Memory B cell (primary cell): ENCODE measurements at regions not wholly inside any gene's neighbourhood (a gene's known extent, or its start where the extent isn't known, plus 50 kb on each side); places are given as distances from the start of the nearest gene placed in this dataset.

Experiments used
- ATAC-seq: fragments of 150-1000 bp; cut with Tn5 transposase; 2 replicates; pipeline ENCODE4 v1.10.0; 2021; ENCODE audit warnings: low read depth, mild to moderate bottlenecking, moderate library complexity
- DNase-seq, 2 donors: peaks; one replicate each; pipeline ENCODE4 v3.0.0; 2022; ENCODE audit warnings: low spot score in 2 of 2
- H3K27ac Mint-ChIP-seq: one replicate; pipeline ENCODE4 v1.8.0; 2022; ENCODE audit warnings: mild to moderate bottlenecking, moderate library complexity, mixed read lengths
- H3K27me3 Mint-ChIP-seq: one replicate; pipeline ENCODE4 v1.8.0; 2022; ENCODE audit warnings: mixed read lengths
- H3K36me3 Mint-ChIP-seq: one replicate; pipeline ENCODE4 v1.8.0; 2022; ENCODE audit warnings: mild to moderate bottlenecking, mixed read lengths
- H3K4me1 Mint-ChIP-seq: one replicate; pipeline ENCODE4 v1.8.0; 2022; ENCODE audit warnings: mixed read lengths
- H3K4me3 Mint-ChIP-seq: one replicate; pipeline ENCODE4 v1.8.0; 2022; ENCODE audit warnings: mild to moderate bottlenecking, moderate library complexity, mixed read lengths
- H3K9me3 Mint-ChIP-seq: one replicate; pipeline ENCODE4 v1.8.0; 2022; ENCODE audit warnings: mixed read lengths

DNA sequence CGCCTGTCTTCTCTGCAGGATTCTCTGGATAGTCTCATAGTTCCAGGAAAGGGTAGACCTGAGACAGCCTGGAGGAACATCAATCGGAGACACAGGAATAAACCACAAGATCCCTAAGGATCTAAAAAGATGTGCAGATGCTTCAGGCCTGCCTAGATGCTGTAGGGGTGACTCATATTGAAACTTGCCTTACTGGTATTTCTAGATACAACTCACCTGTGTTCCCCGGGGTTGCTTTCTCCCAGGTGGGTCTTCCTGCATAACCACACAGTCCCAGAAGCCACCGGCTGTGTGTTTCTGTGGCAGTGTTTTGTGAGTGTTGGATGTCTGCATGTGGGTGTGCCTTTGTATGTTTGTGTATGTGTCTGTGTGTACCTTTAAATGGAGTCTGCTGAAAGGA is 719.0 kb upstream of the TSPY4 start:
- H3K4me1 Mint-ChIP-seq = no peaks in the 10 kb centered on the region
- no peak overlapping the region for H3K4me3 Mint-ChIP-seq
- DNase-seq = no peak
- no peaks in the 10 kb centered on the region for H3K9me3 Mint-ChIP-seq
- H3K27me3 Mint-ChIP-seq = peaks cover 2% of the 10 kb centered on the region
- no peak for ATAC-seq
- H3K27ac Mint-ChIP-seq = no peak overlapping the region
- H3K36me3 Mint-ChIP-seq = no peaks in the 10 kb centered on the region

DNA sequence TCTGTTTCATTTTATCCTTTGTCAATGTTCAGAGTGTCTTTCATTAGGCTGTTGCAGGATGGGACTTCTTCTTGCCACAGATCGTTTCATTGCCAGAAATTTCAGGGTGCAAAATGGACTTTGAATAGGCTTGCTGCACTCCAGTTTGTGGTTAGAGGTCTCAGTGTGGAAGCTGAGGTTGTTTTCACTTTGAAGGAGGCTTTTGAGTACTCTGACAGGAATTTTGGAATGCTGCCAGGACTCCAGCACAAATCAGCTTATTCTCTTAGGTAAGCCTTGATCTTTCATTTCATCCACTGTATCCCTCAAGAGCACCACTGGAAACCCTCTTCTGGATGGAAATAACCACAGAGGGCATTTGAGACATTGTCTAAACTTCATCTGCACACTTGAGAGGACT is 715.1 kb upstream of the TSPY4 start:
- ATAC-seq (no peak), DNase-seq (no peak)
- no peaks in the 10 kb centered on the region for H3K9me3 Mint-ChIP-seq
- no peak overlapping the region for H3K27ac Mint-ChIP-seq
- H3K4me1 Mint-ChIP-seq = peaks cover 2% of the 10 kb centered on the region
- H3K27me3 Mint-ChIP-seq = no peaks in the 10 kb centered on the region
- H3K36me3 Mint-ChIP-seq = no peaks in the 10 kb centered on the region
- no peak overlapping the region for H3K4me3 Mint-ChIP-seq

DNA sequence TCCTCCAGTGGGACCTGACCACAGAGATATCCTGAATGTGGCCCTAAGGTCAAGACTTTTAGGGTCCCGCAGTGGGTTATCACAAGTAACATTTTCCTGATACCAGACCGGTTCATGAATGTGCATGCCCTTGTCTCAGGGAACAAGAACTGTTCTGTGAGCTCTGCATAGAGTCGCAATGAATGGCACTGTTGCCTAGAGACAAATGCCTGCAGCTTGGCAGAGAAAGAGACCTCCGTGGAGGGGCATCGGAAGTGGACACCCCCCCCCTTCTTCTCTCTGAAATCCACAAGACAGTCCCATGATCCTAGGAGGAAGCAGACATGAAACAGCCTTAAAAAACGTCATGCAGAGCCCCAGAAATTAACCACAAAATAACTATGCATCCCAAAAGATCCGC is 714.4 kb upstream of the TSPY4 start:
- peaks cover 2% of the 10 kb centered on the region for H3K4me1 Mint-ChIP-seq
- no peak for ATAC-seq
- no peak for DNase-seq
- H3K36me3 Mint-ChIP-seq = no peaks in the 10 kb centered on the region
- peaks cover 1% of the 10 kb centered on the region for H3K27me3 Mint-ChIP-seq
- H3K9me3 Mint-ChIP-seq = no peaks in the 10 kb centered on the region
- H3K4me3 Mint-ChIP-seq = no peak overlapping the region
- H3K27ac Mint-ChIP-seq = no peak overlapping the region

DNA sequence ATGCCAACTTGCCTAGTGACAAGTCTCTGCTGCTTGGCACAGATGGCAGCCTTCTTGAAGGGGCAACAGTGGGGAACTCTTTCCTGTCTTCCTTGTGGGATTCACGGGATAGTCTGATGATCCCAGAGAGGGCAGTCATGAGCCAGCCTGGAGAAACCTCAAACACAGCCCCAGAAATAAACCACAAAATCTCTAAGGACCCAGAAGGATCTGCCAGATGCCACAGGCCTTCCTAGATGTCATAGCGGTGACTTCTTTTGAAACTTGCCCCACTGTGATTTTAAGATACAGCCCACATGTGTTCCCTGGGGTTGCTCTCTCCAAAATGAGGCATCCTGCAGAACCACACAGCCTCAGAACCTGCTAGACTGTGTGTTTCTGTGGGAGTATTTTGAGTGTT is 707.6 kb upstream of the TSPY4 start:
- Mint-ChIP-seq H3K4me1 (peaks cover 9% of the 10 kb centered on the region), H3K4me3 (no peak overlapping the region)

DNA sequence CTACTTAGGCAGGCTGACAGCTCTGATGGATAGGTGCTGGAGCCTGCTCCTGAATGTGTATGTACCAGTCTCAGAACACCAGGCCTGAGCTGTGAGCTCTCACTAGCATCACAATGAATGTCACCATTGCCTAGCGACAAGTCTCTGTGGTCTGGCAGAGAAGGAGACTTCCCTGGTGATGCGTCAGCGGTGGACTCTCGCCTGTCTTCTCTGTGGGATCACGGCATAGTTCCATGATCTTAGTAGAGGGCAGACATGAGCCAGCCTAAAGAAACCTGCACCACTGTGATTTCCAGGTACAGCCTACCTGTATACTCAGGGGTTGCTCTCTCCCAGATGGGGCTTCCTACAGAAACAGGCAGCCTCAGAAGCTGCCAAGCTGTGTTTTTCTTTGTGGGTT is 699.2 kb upstream of the TSPY4 start:
- H3K27ac Mint-ChIP-seq = no peak overlapping the region
- peaks cover 6% of the 10 kb centered on the region for H3K9me3 Mint-ChIP-seq
- H3K4me1 Mint-ChIP-seq = peaks cover 6% of the 10 kb centered on the region
- H3K36me3 Mint-ChIP-seq = peaks cover 4% of the 10 kb centered on the region
- no peaks in the 10 kb centered on the region for H3K27me3 Mint-ChIP-seq
- H3K4me3 Mint-ChIP-seq = no peak overlapping the region
- ATAC-seq = no peak
- no peak for DNase-seq

More for the DNA sequence above, 707.6 kb upstream of the TSPY4 start:
- Mint-ChIP-seq H3K27me3 (peaks cover 1% of the 10 kb centered on the region), H3K27ac (no peak overlapping the region), H3K9me3 (peaks cover 6% of the 10 kb centered on the region), H3K36me3 (peaks cover 4% of the 10 kb centered on the region)
- DNase-seq (no peak), ATAC-seq (no peak)

DNA sequence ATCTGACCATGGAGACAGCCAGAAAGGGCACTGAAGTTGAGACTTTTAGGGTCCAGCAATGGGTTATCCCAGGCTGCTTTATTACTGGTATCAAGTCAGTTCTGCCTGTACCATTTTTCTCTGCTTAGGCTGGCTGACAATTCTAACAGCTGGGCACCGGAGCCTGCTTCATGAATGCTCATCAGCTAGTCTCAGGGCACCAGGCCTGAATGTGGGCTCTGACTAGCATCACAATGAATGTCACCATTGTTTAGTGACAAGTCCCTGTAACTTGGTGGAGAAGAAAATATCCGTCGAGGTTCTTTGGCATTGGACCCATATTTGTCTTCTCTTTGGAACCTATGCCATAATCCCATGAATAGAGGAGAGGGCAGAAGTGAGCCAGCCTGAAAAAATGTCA is 692.3 kb upstream of the TSPY4 start:
- no peaks in the 10 kb centered on the region for H3K36me3 Mint-ChIP-seq
- ATAC-seq (no peak), DNase-seq (no peak)
- no peak overlapping the region for H3K27ac Mint-ChIP-seq
- H3K27me3 Mint-ChIP-seq = no peaks in the 10 kb centered on the region
- H3K4me3 Mint-ChIP-seq = no peak overlapping the region
- no peaks in the 10 kb centered on the region for H3K4me1 Mint-ChIP-seq
- H3K9me3 Mint-ChIP-seq = no peaks in the 10 kb centered on the region

DNA sequence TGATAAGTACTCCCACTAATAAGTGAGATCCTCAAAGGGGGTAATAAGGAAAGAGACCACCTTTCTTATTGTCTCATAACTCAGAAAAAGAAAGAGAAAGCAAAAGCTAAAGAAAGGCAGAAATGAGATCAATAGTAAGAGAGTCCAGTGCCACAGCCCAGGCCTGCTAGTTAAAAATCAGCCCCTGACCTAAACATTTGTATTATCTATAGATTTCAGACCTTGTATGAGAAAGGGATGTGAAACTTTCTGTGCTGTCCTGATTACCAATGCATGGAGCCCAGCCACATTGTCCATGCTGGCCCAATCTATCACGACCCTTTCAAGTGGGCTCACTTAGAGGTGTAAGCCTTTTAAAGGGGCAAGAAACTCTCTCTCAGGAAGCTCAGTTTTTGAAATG is 684.8 kb upstream of the TSPY4 start:
- ATAC-seq (no peak), DNase-seq (no peak)
- no peaks in the 10 kb centered on the region for H3K36me3 Mint-ChIP-seq
- no peaks in the 10 kb centered on the region for H3K4me1 Mint-ChIP-seq
- H3K4me3 Mint-ChIP-seq = no peak overlapping the region
- H3K27ac Mint-ChIP-seq = no peak overlapping the region
- peaks cover 2% of the 10 kb centered on the region for H3K9me3 Mint-ChIP-seq
- no peaks in the 10 kb centered on the region for H3K27me3 Mint-ChIP-seq

DNA sequence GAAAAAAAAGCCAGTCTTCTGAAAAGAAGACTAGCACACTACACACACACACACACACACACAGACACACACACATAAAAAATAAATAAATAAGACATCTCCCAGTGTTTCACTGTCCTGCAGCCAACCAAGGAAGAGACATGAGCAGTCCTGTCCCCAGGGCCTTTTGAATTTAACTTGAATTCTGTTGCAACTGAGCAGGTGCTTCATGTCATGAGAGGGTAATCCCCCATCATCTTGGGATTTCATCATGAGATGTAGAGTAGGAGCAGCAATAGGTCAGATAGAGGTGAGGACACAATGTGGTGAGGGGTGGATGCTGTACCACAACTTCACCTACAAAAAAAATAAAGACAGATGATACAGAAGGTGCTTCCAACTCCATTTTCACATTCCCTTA is 682.2 kb upstream of the TSPY4 start:
- Mint-ChIP-seq H3K36me3 (no peaks in the 10 kb centered on the region), H3K9me3 (peaks cover 2% of the 10 kb centered on the region), H3K4me3 (no peak overlapping the region), H3K27ac (no peak overlapping the region), H3K27me3 (no peaks in the 10 kb centered on the region), H3K4me1 (no peaks in the 10 kb centered on the region)
- no peak for ATAC-seq
- DNase-seq = no peak

DNA sequence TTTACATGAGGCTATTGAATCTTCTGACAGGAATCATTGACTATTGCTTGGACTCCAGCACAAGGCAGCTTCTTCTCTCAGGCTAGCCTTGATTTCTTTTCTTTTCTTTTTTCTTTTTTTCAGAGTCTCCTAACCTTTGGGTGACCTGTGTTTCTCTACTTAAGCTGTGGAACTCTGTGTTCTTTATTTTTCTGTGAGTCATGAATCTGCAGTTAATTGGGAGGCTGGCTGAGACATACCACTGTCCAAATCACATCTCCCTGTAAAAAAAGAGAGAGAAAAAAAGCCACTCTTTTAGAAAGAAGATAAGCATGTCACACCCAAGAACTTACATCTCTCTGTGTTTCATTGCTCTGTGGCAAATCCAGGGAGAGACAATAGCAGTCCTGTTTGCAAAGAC is 681.2 kb upstream of the TSPY4 start:
- no peaks in the 10 kb centered on the region for H3K4me1 Mint-ChIP-seq
- ATAC-seq (no peak), DNase-seq (no peak)
- H3K27me3 Mint-ChIP-seq = peaks cover 3% of the 10 kb centered on the region
- H3K36me3 Mint-ChIP-seq = no peaks in the 10 kb centered on the region
- no peak overlapping the region for H3K4me3 Mint-ChIP-seq
- peaks cover 2% of the 10 kb centered on the region for H3K9me3 Mint-ChIP-seq
- H3K27ac Mint-ChIP-seq = no peak overlapping the region

DNA sequence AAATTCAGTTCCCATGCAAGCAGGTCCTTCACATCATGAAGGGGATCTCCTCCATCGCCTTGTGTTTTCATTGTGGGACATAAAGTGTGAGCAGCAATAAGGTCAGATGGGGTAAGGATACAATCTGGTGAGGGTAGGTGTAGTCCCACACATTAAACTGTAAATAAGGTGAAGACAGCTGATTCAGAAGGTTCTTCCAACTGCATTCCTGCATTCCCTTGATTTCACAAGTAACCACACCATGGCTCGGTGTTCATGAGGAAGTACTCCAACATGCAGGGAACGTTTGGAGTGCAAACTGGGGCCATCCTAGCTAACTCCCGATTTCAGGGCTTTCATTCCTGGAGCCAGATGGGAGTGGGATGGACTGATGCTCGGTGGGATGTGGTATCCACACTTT is 680.7 kb upstream of the TSPY4 start:
- no peaks in the 10 kb centered on the region for H3K4me1 Mint-ChIP-seq
- DNase-seq (no peak), ATAC-seq (no peak)
- H3K4me3 Mint-ChIP-seq = no peak overlapping the region
- H3K27me3 Mint-ChIP-seq = peaks cover 3% of the 10 kb centered on the region
- no peak overlapping the region for H3K27ac Mint-ChIP-seq
- peaks cover 2% of the 10 kb centered on the region for H3K9me3 Mint-ChIP-seq
- no peaks in the 10 kb centered on the region for H3K36me3 Mint-ChIP-seq

DNA sequence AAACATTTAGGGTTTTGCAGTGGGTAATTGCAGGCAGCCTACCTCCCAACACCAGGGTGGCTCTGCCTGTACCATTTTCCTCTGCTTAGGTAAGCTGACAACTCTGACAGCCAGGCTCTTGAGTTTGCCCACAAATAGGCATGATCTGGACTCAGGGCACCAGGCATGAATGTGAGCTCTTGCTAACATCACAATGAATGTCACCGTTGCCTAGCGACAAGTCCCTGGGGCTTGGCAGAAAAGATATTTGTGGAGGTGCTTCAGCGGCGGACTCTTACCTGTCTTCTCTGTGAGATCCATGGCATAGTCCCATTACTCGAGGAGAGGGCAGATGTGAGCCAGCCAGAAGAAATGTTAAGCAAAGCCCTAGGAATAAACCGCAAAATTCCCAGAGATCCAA is 677.5 kb upstream of the TSPY4 start:
- H3K36me3 Mint-ChIP-seq = no peaks in the 10 kb centered on the region
- peaks cover 5% of the 10 kb centered on the region for H3K27me3 Mint-ChIP-seq
- no peak for DNase-seq
- no peak for ATAC-seq
- no peak overlapping the region for H3K4me3 Mint-ChIP-seq
- H3K27ac Mint-ChIP-seq = no peak overlapping the region
- H3K9me3 Mint-ChIP-seq = no peaks in the 10 kb centered on the region
- no peaks in the 10 kb centered on the region for H3K4me1 Mint-ChIP-seq

DNA sequence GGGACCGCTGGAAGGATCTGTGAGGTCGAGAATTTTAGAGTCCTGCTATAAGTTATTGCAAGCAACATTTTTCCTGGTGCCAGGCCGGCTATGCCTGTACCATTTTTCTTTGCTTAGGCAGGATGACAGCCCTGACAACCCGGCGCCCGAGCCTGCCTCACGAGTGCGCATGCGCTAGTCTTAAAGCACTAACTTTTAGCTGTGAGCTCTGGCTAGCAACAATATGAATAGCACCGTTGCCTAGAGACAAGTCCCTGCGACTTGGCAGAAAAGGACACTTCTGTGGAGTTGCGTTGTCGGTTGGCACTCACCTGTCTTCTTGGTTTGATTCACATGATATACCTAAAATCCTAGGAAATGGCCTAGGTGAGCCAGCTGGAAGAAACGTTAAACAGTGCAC is 663.4 kb upstream of the TSPY4 start:
- no peaks in the 10 kb centered on the region for H3K9me3 Mint-ChIP-seq
- no peaks in the 10 kb centered on the region for H3K27me3 Mint-ChIP-seq
- H3K27ac Mint-ChIP-seq = no peak overlapping the region
- no peaks in the 10 kb centered on the region for H3K36me3 Mint-ChIP-seq
- no peak for DNase-seq
- ATAC-seq = no peak
- H3K4me1 Mint-ChIP-seq = no peaks in the 10 kb centered on the region
- H3K4me3 Mint-ChIP-seq = no peak overlapping the region

DNA sequence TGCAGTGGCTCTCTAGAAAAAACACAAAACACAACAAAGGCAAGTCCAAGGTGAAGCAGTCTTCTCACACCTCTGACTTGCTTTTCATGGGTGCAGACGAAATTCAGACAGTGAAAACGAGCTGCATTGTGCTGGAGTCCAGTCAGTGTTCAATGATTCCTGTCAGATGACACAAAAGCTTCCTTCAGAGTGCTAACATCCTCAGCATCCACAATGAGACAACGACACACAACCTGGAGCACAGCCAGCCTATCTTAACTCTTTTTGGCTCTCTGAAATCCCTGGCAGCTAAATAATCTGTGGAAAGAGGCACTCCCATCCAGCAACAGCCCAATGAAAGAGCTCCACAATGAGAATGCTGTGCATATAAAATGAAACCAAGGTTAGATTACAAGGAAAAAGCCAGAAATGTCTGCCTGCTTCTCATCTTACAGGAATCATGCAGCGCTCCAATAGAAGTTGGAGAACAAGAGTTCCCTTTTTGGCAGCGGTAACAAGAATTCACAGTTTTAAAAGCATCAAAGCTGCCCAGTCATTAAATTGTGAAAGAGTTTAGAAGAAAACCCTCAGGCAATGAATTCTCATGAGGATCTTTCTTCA is 659.8 kb upstream of the TSPY4 start:
- no peaks in the 10 kb centered on the region for H3K9me3 Mint-ChIP-seq
- DNase-seq (no peak), ATAC-seq (no peak)
- no peak overlapping the region for H3K4me3 Mint-ChIP-seq
- H3K4me1 Mint-ChIP-seq = no peaks in the 10 kb centered on the region
- no peak overlapping the region for H3K27ac Mint-ChIP-seq
- no peaks in the 10 kb centered on the region for H3K27me3 Mint-ChIP-seq
- no peaks in the 10 kb centered on the region for H3K36me3 Mint-ChIP-seq

DNA sequence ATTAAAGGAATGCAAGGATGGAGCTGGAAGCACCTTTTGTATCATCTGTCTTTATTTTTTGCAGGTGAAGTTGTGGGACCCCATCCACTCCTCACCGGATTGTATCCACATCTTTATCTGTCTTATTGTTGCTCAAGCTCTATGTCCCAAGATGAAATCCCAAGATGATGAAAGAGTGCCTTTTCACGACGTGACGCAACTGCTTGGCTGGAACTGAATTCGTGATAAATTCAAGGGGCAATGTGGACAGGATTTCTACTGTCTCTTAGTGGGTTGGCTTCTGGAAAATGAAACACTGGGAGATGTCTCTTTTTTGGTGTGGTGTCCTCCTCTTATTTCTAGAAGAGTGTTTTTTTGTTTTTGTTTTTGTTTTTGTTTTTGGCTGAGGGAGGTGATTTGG is 650.1 kb upstream of the TSPY4 start:
- Mint-ChIP-seq H3K4me1 (no peaks in the 10 kb centered on the region), H3K4me3 (no peak overlapping the region), H3K9me3 (no peaks in the 10 kb centered on the region), H3K27ac (no peak overlapping the region), H3K27me3 (peaks cover 2% of the 10 kb centered on the region), H3K36me3 (no peaks in the 10 kb centered on the region)
- DNase-seq (no peak), ATAC-seq (no peak)

DNA sequence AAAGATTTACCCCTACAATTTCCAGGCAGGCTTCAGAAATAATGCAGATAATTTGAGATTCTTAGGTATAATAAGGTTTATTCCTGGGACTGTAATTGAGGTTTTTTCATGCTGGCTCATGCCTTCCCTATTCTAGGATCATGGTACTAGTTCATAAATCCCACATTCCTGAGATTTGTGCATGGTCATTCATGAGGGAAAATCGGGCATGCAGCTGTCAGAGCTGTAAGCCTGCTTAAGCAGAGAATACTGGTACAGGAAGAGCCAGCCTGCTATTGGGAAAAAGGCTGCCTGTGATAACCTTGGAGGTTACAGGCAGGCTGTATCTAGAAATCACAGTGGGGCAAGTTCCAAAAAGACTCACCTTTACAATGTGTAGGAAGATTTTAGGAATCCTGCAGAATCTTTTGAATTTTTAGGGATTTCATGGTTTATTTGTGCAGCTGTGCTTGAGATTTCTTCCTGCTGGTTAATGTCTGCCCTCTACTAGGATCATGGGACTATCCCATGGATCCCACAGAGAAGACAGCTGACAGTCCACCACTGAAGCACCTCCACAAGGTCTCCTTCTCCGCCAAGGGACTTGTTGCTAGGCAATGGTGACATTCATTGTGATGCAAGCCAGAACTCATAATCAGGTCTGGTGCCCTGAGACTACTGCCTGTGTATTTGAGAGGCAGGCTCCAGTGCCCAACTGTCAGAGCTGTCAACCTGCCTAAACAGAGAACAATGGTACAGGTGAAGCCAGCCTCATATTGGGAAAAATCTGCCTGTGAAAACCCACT is 646.2 kb upstream of the TSPY4 start:
- DNase-seq (no peak), ATAC-seq (no peak)
- Mint-ChIP-seq H3K27ac (no peak overlapping the region), H3K9me3 (no peaks in the 10 kb centered on the region), H3K36me3 (no peaks in the 10 kb centered on the region), H3K27me3 (peaks cover 3% of the 10 kb centered on the region), H3K4me1 (no peaks in the 10 kb centered on the region), H3K4me3 (no peak overlapping the region)
